HG03108 (cell line): ENCODE measurements at regions not wholly inside any gene's neighbourhood (a gene's known extent, or its start where the extent isn't known, plus 50 kb on each side); places are given as distances from the start of the nearest gene placed in this dataset.
"Not testable (repeated sequence)": the region's sequence is repeated elsewhere in the genome, so short reads cannot be mapped to it uniquely, and the experiment has no call there.

Source experiments
- ATAC-seq: cut with Tn5 transposase; IDR thresholded peaks from one replicate; pipeline ENCODE4 v1.9.1; 2021; ENCODE audit warnings: moderate library complexity; ENCODE audit not compliant: unreplicated experiment

- ATAC-seq = no peak
Measured at GRCh38 chr7:23931633-23932032, 221.6 kb downstream of the STK31 start.

- no peak for ATAC-seq
Measured at GRCh38 chr7:23938215-23938614, 228.2 kb downstream of the STK31 start.

GRCh38 chr7:23938937-23939552, 229.0 kb downstream of the STK31 start:
- ATAC-seq = no peak

GRCh38 chr7:23939747-23940146, 229.7 kb downstream of the STK31 start:
- ATAC-seq = not testable (repeated sequence)

- ATAC-seq = no peak
Measured at GRCh38 chr7:23941551-23941950, 231.5 kb downstream of the STK31 start.

GRCh38 chr7:23942032-23942431, 232.0 kb downstream of the STK31 start:
- no peak for ATAC-seq

- ATAC-seq = no peak
Measured at GRCh38 chr7:23944131-23944530, 234.1 kb downstream of the STK31 start.

- ATAC-seq = no peak
Measured at GRCh38 chr7:23945472-23945871, 235.5 kb downstream of the STK31 start.

GRCh38 chr7:23955145-23955544, 245.1 kb downstream of the STK31 start:
- no peak for ATAC-seq

- ATAC-seq = no peak
Measured at GRCh38 chr7:23955600-23956149, 245.7 kb downstream of the STK31 start.

- ATAC-seq = no peak
Measured at GRCh38 chr7:23956772-23957576, 247.0 kb downstream of the STK31 start.

- no peak for ATAC-seq
Measured at GRCh38 chr7:23959821-23960220, 249.8 kb downstream of the STK31 start.

- no peak for ATAC-seq
Measured at GRCh38 chr7:23960361-23960760, 250.3 kb downstream of the STK31 start.

- no peak for ATAC-seq
Measured at GRCh38 chr7:23963461-23964165, 253.6 kb downstream of the STK31 start.

GRCh38 chr7:23964715-23965114, 254.7 kb downstream of the STK31 start:
- no peak for ATAC-seq

- ATAC-seq = no peak
Measured at GRCh38 chr7:23965296-23965695, 255.3 kb downstream of the STK31 start.

- no peak for ATAC-seq
Measured at GRCh38 chr7:23966941-23967340, 256.9 kb downstream of the STK31 start.

GRCh38 chr7:23967949-23968599, 258.1 kb downstream of the STK31 start:
- no peak for ATAC-seq

- no peak for ATAC-seq
Measured at GRCh38 chr7:23968791-23969190, 258.8 kb downstream of the STK31 start.

- ATAC-seq = no peak
Measured at GRCh38 chr7:23969443-23969842, 259.4 kb downstream of the STK31 start.

GRCh38 chr7:23970193-23970592, 260.2 kb downstream of the STK31 start:
- no peak for ATAC-seq
